GM18858 (cell line): ENCODE measurements at regions not wholly inside any gene's neighbourhood (a gene's known extent, or its start where the extent isn't known, plus 50 kb on each side); places are given as distances from the start of the nearest gene placed in this dataset.
"Not testable (repeated sequence)": the region's sequence is repeated elsewhere in the genome, so short reads cannot be mapped to it uniquely, and the experiment has no call there.

Experiments used
- ATAC-seq: cut with Tn5 transposase; IDR thresholded peaks from one replicate; pipeline ENCODE4 v1.9.1; 2021; ENCODE audit not compliant: unreplicated experiment

- ATAC-seq, result no peak
Observed at GRCh38 chr11:16542353-16542752, 186.0 kb upstream of the SOX6 start.

GRCh38 chr11:16536513-16536912 lies 180.2 kb upstream of the SOX6 start:
- ATAC-seq, result no peak

- ATAC-seq, result no peak
Observed at GRCh38 chr11:16528639-16529038, 172.3 kb upstream of the SOX6 start.

GRCh38 chr11:16527525-16528246 lies 171.3 kb upstream of the SOX6 start:
- ATAC-seq, result no peak

GRCh38 chr11:16526947-16527346 lies 170.6 kb upstream of the SOX6 start:
- ATAC-seq, result no peak

- ATAC-seq, result not testable (repeated sequence)
Observed at GRCh38 chr11:16520713-16521112, 164.4 kb upstream of the SOX6 start.

GRCh38 chr11:16512899-16513241 lies 156.5 kb upstream of the SOX6 start:
- peak; percentile 98 for ATAC-seq

- no peak for ATAC-seq
Observed at GRCh38 chr11:16512198-16512898, 156.0 kb upstream of the SOX6 start.

GRCh38 chr11:16511116-16512114 lies 155.1 kb upstream of the SOX6 start:
- no peak for ATAC-seq

GRCh38 chr11:16505481-16505880 lies 149.1 kb upstream of the SOX6 start:
- no peak for ATAC-seq

- not testable (repeated sequence) for ATAC-seq
Observed at GRCh38 chr11:16503891-16504290, 147.5 kb upstream of the SOX6 start.

- ATAC-seq, result no peak
Observed at GRCh38 chr11:16494918-16495691, 138.8 kb upstream of the SOX6 start.

GRCh38 chr11:16484434-16484833 lies 128.1 kb upstream of the SOX6 start:
- ATAC-seq, result no peak

GRCh38 chr11:16474659-16475058 lies 118.3 kb upstream of the SOX6 start:
- no peak for ATAC-seq

- no peak for ATAC-seq
Observed at GRCh38 chr11:16469968-16470367, 113.6 kb upstream of the SOX6 start.

GRCh38 chr11:16468735-16469453 lies 112.5 kb upstream of the SOX6 start:
- no peak for ATAC-seq

GRCh38 chr11:16460508-16460907 lies 104.2 kb upstream of the SOX6 start:
- no peak for ATAC-seq

GRCh38 chr11:16456366-16456765 lies 100.0 kb upstream of the SOX6 start:
- no peak for ATAC-seq

GRCh38 chr11:16454289-16454863 lies 98.0 kb upstream of the SOX6 start:
- ATAC-seq, result no peak
